ENCODE measurements at regions not wholly inside any gene's neighbourhood (a gene's known extent, or its start where the extent isn't known, plus 50 kb on each side); places are given as distances from the start of the nearest gene placed in this dataset.

DNA sequence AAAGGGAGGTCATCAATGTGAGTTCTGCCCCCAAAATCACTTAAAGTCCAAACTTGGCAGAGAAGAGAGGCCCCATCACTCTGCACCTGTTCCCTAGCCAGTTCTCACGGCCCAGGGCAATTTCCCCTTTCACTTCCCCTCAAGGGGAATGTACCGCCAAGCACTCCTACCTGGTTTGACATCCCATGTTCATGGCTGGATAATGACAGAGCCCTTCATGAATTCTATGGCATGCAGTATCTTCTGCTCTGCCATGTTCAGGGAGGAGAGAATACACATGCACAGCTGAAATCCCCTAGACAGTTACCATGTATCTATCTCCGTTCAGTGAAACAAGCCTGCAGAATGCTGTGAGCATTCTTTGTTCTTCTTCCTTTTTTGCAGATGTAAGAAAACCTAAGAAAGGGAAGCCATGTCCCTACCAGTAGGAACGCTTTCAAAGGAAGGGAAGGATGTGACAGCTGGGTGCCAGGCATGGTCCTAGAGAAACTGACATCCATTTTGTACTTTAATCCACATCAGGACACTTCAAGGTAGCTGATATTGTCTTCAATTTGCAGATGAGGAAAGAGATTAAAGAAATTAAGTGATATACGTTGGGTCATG lies 79.8 kb upstream of the ARID1B start:
- H3K4me2 ChIP-seq (ENCODE audit: low read length, poor library complexity, severe bottlenecking) = no peak overlapping the region
- H3K36me3 ChIP-seq (ENCODE audit: control insufficient read depth in 1 of 2, insufficient read depth in 2 of 2, low read depth in 1 of 2, low read length in 2 of 2) = no peaks in the 10 kb centered on the region
- no peak overlapping the region for H3K14ac ChIP-seq (ENCODE audit: low read length in 2 of 2)
- H3K9ac ChIP-seq (ENCODE audit: low read length) = no peak overlapping the region
- 90% methylated on average over 5 of the region's 5 CpGs for WGBS
- H3K23ac ChIP-seq (ENCODE audit: low read length in 2 of 2) = no peak overlapping the region
- no peak for DNase-seq
- no peak overlapping the region for H2BK12ac ChIP-seq (ENCODE audit: low read length in 2 of 2)
- no peak overlapping the region for H2AFZ ChIP-seq (ENCODE audit: low read depth, low read length)
- no peak overlapping the region for H2AK5ac ChIP-seq (ENCODE audit: low read length, severe bottlenecking)
- no peak overlapping the region for H2BK5ac ChIP-seq (ENCODE audit: low read depth, low read length, poor library complexity, severe bottlenecking)
- H3K27me3 ChIP-seq (ENCODE audit: control insufficient read depth in 1 of 2, insufficient read depth in 1 of 2, low read length in 2 of 2) = no peaks in the 10 kb centered on the region
- H3K79me1 ChIP-seq (replicated peaks; ENCODE audit: low read length, poor library complexity, severe bottlenecking) = no peaks in the 10 kb centered on the region
- no peak overlapping the region for H4K8ac ChIP-seq (ENCODE audit: low read length)
- H3K4ac ChIP-seq (ENCODE audit: low read depth in 1 of 2, low read length in 2 of 2) = no peak overlapping the region
- no peak overlapping the region for H4K91ac ChIP-seq (ENCODE audit: low read length)
- no peak overlapping the region for H2BK120ac ChIP-seq (ENCODE audit: low read depth, low read length)
- no peak overlapping the region for H3K27ac ChIP-seq (ENCODE audit: low read length, poor library complexity, severe bottlenecking)
- H2BK15ac ChIP-seq (ENCODE audit: low read depth, poor library complexity, severe bottlenecking) = no peak overlapping the region
- H3K9me3 ChIP-seq (ENCODE audit: control insufficient read depth, low read length) = no peaks in the 10 kb centered on the region
- no peak overlapping the region for H3K4me3 ChIP-seq (ENCODE audit: insufficient read depth in 1 of 2, low read depth in 1 of 2, low read length in 2 of 2)
- H3K18ac ChIP-seq (ENCODE audit: low read depth in 1 of 2, low read length in 2 of 2) = no peak overlapping the region
- peaks cover 1% of the 10 kb centered on the region for H3K4me1 ChIP-seq (ENCODE audit: control insufficient read depth, insufficient read depth, low read depth, low read length)

DNA sequence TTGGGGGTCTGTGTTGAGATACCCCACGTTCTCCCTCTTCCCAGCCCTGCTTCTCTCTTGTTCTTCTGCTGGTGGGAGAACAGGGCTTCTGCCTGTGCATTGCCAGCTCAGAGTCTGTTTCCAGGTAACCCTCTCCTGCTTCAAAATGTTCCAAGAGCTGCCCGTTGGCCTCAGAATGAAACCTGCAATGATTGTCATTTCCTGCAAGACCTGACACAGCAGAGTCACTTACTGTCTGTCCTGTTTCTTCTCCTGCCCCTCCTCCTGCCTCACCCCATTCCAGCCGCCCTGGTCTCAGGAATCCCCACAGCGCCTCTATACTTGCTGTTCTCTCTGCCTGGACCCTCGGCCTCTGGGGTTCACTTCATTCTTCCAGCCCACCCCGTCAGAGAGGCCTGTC lies 81.4 kb upstream of the ARID1B start:
- Histone ChIP-seq H3K23ac (ENCODE audit: low read length in 2 of 2) (no peak overlapping the region), H2BK5ac (ENCODE audit: low read depth, low read length, poor library complexity, severe bottlenecking) (no peak overlapping the region), H4K8ac (ENCODE audit: low read length) (no peak overlapping the region), H3K9ac (ENCODE audit: low read length) (no peak overlapping the region), H2BK15ac (ENCODE audit: low read depth, poor library complexity, severe bottlenecking) (no peak overlapping the region), H2AFZ (ENCODE audit: low read depth, low read length) (no peak overlapping the region), H3K4me1 (ENCODE audit: control insufficient read depth, insufficient read depth, low read depth, low read length) (peaks cover 1% of the 10 kb centered on the region), H3K4ac (ENCODE audit: low read depth in 1 of 2, low read length in 2 of 2) (no peak overlapping the region), H3K4me3 (ENCODE audit: insufficient read depth in 1 of 2, low read depth in 1 of 2, low read length in 2 of 2) (no peak overlapping the region), H3K27ac (ENCODE audit: low read length, poor library complexity, severe bottlenecking) (no peak overlapping the region), H3K4me2 (ENCODE audit: low read length, poor library complexity, severe bottlenecking) (no peak overlapping the region), H3K27me3 (ENCODE audit: control insufficient read depth in 1 of 2, insufficient read depth in 1 of 2, low read length in 2 of 2) (no peaks in the 10 kb centered on the region), H2AK5ac (ENCODE audit: low read length, severe bottlenecking) (no peak overlapping the region), H2BK12ac (ENCODE audit: low read length in 2 of 2) (no peak overlapping the region), H3K18ac (ENCODE audit: low read depth in 1 of 2, low read length in 2 of 2) (no peak overlapping the region), H3K36me3 (ENCODE audit: control insufficient read depth in 1 of 2, insufficient read depth in 2 of 2, low read depth in 1 of 2, low read length in 2 of 2) (no peaks in the 10 kb centered on the region), H3K79me1 (replicated peaks; ENCODE audit: low read length, poor library complexity, severe bottlenecking) (no peaks in the 10 kb centered on the region), H2BK120ac (ENCODE audit: low read depth, low read length) (no peak overlapping the region), H3K9me3 (ENCODE audit: control insufficient read depth, low read length) (no peaks in the 10 kb centered on the region), H3K14ac (ENCODE audit: low read length in 2 of 2) (no peak overlapping the region), H4K91ac (ENCODE audit: low read length) (no peak overlapping the region)
- WGBS = 75% methylated on average over 6 of the region's 6 CpGs
- DNase-seq = no peak

DNA sequence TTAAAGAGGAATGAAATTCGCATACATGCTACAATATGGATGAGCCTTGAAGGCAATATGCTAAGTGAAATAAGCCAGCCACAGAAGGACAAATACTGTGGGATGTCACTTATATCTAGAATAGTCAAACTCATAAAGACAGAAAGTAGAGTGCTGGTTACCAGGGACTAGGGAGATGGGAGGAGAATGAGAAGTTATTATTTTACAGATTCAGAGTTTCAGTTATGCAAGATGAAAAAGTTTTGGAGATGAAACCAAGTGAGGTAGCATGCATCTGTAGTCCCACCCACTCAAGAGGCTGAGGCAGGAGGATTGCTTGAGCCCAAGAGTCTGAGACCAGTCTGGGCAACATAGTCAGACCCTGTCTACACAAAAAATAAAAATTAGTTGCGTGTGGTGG lies 82.5 kb upstream of the ARID1B start:
- Histone ChIP-seq H2BK12ac (ENCODE audit: low read length in 2 of 2) (no peak overlapping the region), H2BK15ac (ENCODE audit: low read depth, poor library complexity, severe bottlenecking) (no peak overlapping the region), H3K27ac (ENCODE audit: low read length, poor library complexity, severe bottlenecking) (no peak overlapping the region), H2BK120ac (ENCODE audit: low read depth, low read length) (no peak overlapping the region), H3K4me3 (ENCODE audit: insufficient read depth in 1 of 2, low read depth in 1 of 2, low read length in 2 of 2) (no peak overlapping the region), H3K9ac (ENCODE audit: low read length) (no peak overlapping the region), H2AK5ac (ENCODE audit: low read length, severe bottlenecking) (no peak overlapping the region), H3K4me1 (ENCODE audit: control insufficient read depth, insufficient read depth, low read depth, low read length) (peaks cover 1% of the 10 kb centered on the region), H4K8ac (ENCODE audit: low read length) (no peak overlapping the region), H3K79me1 (replicated peaks; ENCODE audit: low read length, poor library complexity, severe bottlenecking) (no peaks in the 10 kb centered on the region), H3K36me3 (ENCODE audit: control insufficient read depth in 1 of 2, insufficient read depth in 2 of 2, low read depth in 1 of 2, low read length in 2 of 2) (no peaks in the 10 kb centered on the region), H3K4me2 (ENCODE audit: low read length, poor library complexity, severe bottlenecking) (no peak overlapping the region), H2BK5ac (ENCODE audit: low read depth, low read length, poor library complexity, severe bottlenecking) (no peak overlapping the region), H3K23ac (ENCODE audit: low read length in 2 of 2) (no peak overlapping the region), H3K9me3 (ENCODE audit: control insufficient read depth, low read length) (no peaks in the 10 kb centered on the region), H4K91ac (ENCODE audit: low read length) (no peak overlapping the region), H3K27me3 (ENCODE audit: control insufficient read depth in 1 of 2, insufficient read depth in 1 of 2, low read length in 2 of 2) (no peaks in the 10 kb centered on the region), H3K18ac (ENCODE audit: low read depth in 1 of 2, low read length in 2 of 2) (no peak overlapping the region), H3K4ac (ENCODE audit: low read depth in 1 of 2, low read length in 2 of 2) (no peak overlapping the region), H2AFZ (ENCODE audit: low read depth, low read length) (no peak overlapping the region), H3K14ac (ENCODE audit: low read length in 2 of 2) (no peak overlapping the region)
- 100% methylated on average over 1 of the region's 2 CpGs for WGBS
- DNase-seq = no peak

DNA sequence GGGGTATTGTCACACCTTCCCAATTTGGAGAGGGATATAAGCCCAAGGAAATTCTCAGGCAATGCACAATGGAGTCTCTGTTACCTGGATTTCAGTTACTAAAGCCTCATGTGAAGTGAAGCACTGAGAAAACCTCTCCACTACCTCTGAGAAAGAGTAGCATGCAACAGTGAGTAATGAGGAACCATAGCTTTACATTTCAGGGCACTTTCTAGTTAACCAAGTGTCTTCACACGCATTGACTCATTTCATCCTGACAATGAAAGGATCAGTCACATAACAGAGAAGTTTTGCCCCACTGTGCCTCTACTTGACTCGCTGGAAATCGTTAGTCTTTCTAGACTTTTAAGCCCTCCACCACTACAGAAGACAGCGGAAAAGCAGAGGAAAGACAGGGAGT lies 86.2 kb upstream of the ARID1B start:
- Histone ChIP-seq H2AK5ac (ENCODE audit: low read length, severe bottlenecking) (no peak overlapping the region), H2BK15ac (ENCODE audit: low read depth, poor library complexity, severe bottlenecking) (no peak overlapping the region), H2BK12ac (ENCODE audit: low read length in 2 of 2) (no peak overlapping the region), H3K27ac (ENCODE audit: low read length, poor library complexity, severe bottlenecking) (no peak overlapping the region), H3K4me1 (ENCODE audit: control insufficient read depth, insufficient read depth, low read depth, low read length) (peaks cover 3% of the 10 kb centered on the region), H3K9me3 (ENCODE audit: control insufficient read depth, low read length) (no peaks in the 10 kb centered on the region), H3K79me1 (replicated peaks; ENCODE audit: low read length, poor library complexity, severe bottlenecking) (no peaks in the 10 kb centered on the region), H3K4ac (ENCODE audit: low read depth in 1 of 2, low read length in 2 of 2) (no peak overlapping the region), H3K36me3 (ENCODE audit: control insufficient read depth in 1 of 2, insufficient read depth in 2 of 2, low read depth in 1 of 2, low read length in 2 of 2) (no peaks in the 10 kb centered on the region), H2BK120ac (ENCODE audit: low read depth, low read length) (no peak overlapping the region), H4K8ac (ENCODE audit: low read length) (no peak overlapping the region), H3K27me3 (ENCODE audit: control insufficient read depth in 1 of 2, insufficient read depth in 1 of 2, low read length in 2 of 2) (no peaks in the 10 kb centered on the region), H2BK5ac (ENCODE audit: low read depth, low read length, poor library complexity, severe bottlenecking) (no peak overlapping the region), H3K4me3 (ENCODE audit: insufficient read depth in 1 of 2, low read depth in 1 of 2, low read length in 2 of 2) (no peak overlapping the region), H3K23ac (ENCODE audit: low read length in 2 of 2) (no peak overlapping the region), H3K9ac (ENCODE audit: low read length) (no peak overlapping the region), H3K14ac (ENCODE audit: low read length in 2 of 2) (no peak overlapping the region), H3K18ac (ENCODE audit: low read depth in 1 of 2, low read length in 2 of 2) (no peak overlapping the region), H2AFZ (ENCODE audit: low read depth, low read length) (no peak overlapping the region), H4K91ac (ENCODE audit: low read length) (no peak overlapping the region), H3K4me2 (ENCODE audit: low read length, poor library complexity, severe bottlenecking) (no peak overlapping the region)
- WGBS = 93% methylated on average over 4 of the region's 4 CpGs
- DNase-seq = no peak
